ENCODE measurements at regions not wholly inside any gene's neighbourhood (a gene's known extent, or its start where the extent isn't known, plus 50 kb on each side); places are given as distances from the start of the nearest gene placed in this dataset.

DNA sequence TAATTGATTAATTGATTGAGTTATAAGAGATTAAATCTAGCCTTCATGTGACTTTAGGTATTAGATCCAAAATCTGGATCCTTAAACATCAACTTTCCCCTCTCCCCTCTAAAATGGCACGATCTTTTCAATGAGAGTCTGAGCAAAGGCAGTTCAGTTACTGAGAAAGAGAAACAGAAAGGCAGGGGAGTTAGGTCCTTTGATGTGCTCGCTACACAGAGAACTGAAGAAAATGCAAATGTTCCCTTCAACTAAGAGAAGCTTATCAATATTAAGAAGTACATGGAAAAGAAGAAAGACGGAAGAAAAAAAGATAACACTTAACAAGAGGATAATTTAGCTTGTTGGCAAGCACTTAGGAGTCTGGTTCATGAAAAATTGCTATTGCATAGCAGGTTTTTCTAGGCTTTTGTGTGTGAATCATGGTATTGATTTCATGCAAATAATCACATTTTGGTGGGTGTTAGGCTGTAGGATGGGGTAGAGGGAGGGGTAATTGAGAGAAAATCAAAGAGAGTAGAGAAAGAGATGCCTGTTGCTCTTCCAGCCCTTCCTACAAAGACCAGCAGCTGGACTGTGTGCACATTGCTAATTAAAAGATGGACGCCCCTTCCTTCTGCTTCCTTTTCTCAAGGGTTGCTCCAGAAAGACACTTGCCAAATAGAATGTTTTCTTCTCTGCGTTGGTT is 307.6 kb upstream of the PLXNA2 start:
- no peak for DNase-seq

DNA sequence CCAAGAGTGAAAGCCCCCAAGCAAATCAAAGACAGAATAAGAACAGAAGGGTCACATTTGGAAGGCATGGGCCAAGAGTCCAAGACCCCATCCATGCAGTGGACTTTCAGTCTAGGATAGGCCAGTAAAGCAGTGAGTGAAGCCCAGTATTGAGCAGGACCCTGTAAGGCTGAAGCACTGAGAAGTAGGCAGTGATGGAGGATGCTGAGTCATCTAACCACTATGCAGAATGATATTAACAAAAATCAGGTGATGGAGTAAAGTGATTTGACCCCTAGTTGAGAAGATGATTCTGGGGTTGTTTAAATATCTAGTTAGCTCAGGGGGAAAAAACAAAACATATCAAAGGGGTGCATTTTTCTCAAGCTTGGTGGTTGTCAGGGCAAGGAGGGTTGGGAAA is 308.7 kb upstream of the PLXNA2 start:
- no peak for DNase-seq

- DNase-seq, result no peak
These were observed 312.3 kb upstream of the PLXNA2 start for GRCh38 chr1:208556461-208556860.

DNA sequence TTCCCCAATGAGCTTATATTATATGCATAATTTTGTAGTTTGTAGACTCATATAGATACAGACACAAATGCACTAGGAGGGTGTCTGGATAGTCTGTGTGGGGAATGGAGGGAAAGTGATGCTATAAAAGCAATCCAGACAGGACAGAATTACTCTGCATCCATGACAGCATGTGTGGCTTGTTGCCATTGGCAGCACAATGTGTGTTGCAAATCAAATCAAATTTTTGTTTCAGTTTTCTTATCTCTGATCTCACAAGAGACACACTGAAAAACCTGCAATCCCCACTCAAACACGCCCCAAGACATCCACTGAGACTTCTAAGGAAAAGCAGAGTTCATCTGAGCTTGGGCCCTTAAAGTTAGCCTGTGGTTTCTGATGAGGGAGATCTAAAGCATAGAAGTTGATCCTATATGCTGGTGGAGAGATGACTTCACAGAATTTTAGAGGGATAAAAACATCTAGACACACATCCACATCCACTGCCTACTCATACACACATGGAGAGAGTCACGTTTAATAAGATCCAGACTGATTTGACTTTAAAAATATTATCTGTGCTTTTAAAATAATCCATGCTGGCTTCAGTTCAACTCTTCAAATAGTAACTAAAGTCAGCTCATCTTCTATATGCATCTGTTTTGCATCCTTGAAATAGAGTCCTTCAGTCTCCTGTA is 313.0 kb upstream of the PLXNA2 start:
- DNase-seq, result no peak

GRCh38 chr1:208557723-208558094 is 313.5 kb upstream of the PLXNA2 start:
- no peak for DNase-seq

GRCh38 chr1:208559597-208560329 is 315.6 kb upstream of the PLXNA2 start:
- DNase-seq, result no peak

GRCh38 chr1:208562151-208562960 is 318.2 kb upstream of the PLXNA2 start:
- no peak for DNase-seq

GRCh38 chr1:208564466-208564865 is 320.3 kb upstream of the PLXNA2 start:
- DNase-seq, result no peak

DNA sequence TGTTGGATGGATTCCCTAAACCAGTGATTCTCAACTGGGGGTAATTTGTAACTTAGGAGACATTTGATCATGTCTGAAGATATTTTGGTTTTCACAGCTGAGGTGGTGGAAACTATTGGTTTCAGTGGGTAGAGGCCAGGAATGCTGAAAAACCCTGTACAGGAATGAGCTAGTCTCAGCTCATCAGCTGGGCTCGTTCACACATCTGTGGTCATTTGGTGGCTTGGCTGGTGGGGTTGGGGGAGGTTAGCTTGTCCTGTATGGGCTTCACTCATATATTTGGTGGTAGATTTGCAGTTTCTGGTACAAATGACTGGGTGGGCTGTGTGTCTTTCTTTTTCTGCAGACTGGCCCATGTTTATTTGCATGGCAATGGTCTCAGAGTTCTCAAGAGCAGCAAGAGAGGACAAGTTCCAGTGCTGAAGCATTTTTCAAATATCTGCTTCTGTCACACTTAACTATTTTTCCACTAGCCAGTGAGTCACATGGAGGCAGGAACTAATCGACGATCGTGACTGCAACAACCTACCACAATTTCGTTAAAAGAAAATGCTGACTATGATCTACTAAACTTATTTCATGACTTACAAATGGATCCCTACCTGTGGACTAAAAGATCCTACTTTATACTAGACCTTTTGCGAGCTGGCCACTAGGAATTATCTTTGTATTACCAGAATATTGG is 321.7 kb upstream of the PLXNA2 start:
- no peak for DNase-seq

DNA sequence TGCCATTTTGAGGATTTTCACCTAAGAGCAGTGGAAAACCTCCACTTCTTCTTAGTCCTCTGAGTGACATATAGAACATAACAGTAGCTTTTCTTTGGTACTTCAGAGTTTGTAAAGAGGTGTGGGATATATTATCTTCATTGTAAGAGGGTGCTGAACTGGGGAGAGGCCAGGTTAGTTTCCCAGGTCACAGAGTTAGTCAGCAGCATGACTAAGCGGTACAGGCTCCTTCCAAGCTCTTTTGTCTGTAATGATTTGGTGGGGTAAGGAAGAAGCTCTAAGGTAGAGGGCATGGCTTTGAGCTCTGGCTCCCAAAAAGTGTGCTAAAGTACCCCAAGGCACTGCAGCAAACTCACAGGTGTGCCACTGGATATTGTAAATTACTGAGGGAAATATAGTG is 325.0 kb upstream of the PLXNA2 start:
- DNase-seq, result no peak

- DNase-seq, result no peak
These were observed 326.2 kb upstream of the PLXNA2 start for GRCh38 chr1:208570362-208570761.

DNA sequence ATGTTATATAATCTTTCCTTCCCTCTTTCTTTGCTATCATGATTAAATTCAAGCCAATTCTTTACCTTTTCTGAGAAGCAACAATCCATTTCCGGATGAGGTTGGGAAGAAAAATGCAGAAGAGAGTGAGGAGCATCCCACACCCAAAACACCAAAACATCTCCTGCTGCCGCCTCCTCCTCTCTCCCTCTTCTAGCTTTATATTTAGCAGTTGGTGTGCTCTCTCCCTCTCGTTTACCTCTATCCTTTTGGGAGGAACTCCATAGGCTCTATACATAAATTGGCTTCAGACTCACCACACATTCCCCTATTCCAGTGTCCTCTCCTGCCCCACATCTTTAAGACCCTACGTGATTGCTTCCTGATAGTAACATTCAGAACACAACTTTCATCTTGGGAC is 332.2 kb upstream of the PLXNA2 start:
- no peak for DNase-seq

DNA sequence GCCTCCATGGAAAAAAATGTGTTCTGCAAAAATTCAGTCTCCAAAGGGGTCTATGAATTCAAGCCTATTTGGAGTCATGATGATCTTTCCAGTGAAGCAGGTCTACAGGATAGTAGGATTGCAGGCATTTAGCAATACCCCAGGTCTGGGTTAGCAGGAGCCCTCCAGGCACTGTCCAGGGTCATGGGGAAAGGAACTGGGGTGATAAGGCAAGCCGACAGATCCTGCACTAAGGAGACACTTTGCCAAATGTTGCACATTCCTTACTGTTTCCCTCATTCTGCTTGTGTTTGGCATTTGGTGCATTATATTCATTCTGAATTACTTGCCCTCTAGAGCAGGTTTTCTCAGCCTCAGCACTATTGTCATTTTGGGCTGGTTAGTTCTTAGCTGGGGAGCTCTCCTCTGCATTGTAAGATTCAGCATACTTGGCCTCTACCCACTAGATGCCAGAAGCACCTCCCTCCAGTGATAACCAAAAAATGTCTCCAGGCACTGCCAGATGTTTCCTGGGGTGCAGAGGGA is 333.3 kb upstream of the PLXNA2 start:
- DNase-seq, result peak; percentile 76

GRCh38 chr1:208581209-208581608 is 337.0 kb upstream of the PLXNA2 start:
- DNase-seq, result no peak

GRCh38 chr1:208581667-208582066 is 337.5 kb upstream of the PLXNA2 start:
- DNase-seq, result no peak

GRCh38 chr1:208584167-208584755 is 340.1 kb upstream of the PLXNA2 start:
- no peak for DNase-seq

DNA sequence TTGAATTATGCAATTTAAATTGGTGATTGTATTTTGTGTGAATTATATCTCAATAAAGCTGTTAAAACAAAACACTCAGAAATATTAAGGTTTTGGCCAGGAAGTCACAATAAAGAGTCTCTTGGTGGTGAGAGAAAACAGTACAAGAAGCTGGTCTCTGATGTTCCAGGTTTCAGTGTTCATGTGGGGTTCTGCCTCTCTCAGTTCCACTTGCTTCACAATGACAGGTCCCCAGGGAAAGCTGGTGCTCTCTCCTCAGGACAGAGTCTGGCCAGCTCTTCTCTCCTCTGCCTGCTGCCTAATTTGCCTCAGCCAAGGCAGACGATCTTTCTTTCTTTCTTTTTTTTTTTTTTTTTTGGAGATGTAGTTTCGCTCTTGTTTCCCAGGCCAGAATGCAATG is 342.9 kb upstream of the PLXNA2 start:
- DNase-seq, result no peak

- DNase-seq, result no peak
These were observed 349.3 kb upstream of the PLXNA2 start for GRCh38 chr1:208593306-208594006.

DNA sequence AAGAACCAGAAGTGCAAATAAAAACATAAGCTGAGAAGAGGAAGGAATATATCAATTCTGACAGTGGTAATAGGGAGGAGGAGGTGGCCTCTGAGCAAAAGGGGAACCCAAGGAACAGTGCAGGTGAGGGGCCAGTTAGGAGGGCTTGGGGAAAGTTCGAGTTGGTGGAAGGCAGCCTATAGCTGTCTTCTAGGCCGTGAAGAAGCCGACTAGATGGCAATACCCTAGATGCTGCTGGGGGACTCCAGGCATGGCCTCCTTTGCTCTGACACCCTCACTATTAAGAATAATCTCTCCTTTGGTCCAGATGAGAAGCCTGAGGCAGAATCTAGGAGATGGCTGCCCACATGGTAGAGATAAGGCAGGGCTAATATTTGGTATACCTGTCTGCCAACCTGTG is 351.1 kb upstream of the PLXNA2 start:
- no peak for DNase-seq

DNA sequence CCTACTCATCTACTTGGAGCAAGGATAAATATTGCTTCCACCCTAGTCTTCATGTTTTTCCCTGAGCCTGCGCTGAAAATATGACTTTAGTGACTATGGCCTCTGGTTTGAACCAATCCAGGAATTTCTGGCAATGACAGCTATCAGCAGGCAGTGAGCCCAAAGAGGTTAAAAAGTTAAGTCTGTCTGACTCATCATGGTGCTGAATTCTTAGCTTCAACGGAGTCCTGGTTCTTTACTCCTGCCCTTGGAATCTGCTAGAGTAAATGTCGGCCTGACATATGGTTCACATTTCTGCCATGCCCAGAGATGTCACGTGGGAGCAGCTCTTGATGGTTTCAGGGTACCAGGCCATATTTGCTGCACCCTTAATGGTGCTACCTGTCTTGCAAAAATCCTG is 351.6 kb upstream of the PLXNA2 start:
- DNase-seq, result peak; percentile 54

GRCh38 chr1:208597571-208597970 is 353.4 kb upstream of the PLXNA2 start:
- DNase-seq, result no peak

Data from islet precursor cell (in vitro differentiated cells).